Prostate gland (tissue), 2 donors: ENCODE measurements at regions not wholly inside any gene's neighbourhood (a gene's known extent, or its start where the extent isn't known, plus 50 kb on each side); places are given as distances from the start of the nearest gene placed in this dataset.

Source experiments
- DNase-seq: peaks from one replicate; pipeline ENCODE4 v3.0.0-alpha.2; 2019; ENCODE audit warnings: low spot score
- H3K27ac ChIP-seq, 2 donors: fragments of 200-600 bp; sonication (generic); 2 replicates each; pipeline ENCODE4 v1.5.1; 2017 to 2019
- H3K27me3 ChIP-seq: fragments of 200-600 bp; sonication (generic); replicated peaks from 2 replicates; pipeline ENCODE4 v1.5.1; 2019; ENCODE audit not compliant: insufficient read depth
- H3K36me3 ChIP-seq, 2 donors: fragments of 200-600 bp; sonication (generic); 1 replicate in 1 of 2; 2 replicates in 1 of 2; pipeline versions ENCODE4 v1.5.1 to v1.8.1; 2017 to 2019
- H3K4me1 ChIP-seq: fragments of 200-600 bp; sonication (generic); replicated peaks from 2 replicates; pipeline ENCODE4 v1.5.1; 2019
- H3K4me3 ChIP-seq, 2 donors: fragments of 200-600 bp; sonication (generic); 2 replicates each; pipeline ENCODE4 v1.5.1; 2017 to 2019
- H3K9me3 ChIP-seq: fragments of 200-600 bp; sonication (generic); 2 replicates; pipeline ENCODE4 v1.5.1; 2017
- POLR2A ChIP-seq: fragments of 450-650 bp; IDR thresholded peaks from one replicate; pipeline ENCODE4 v1.6.1; 2016; ENCODE audit warnings: antibody characterized with exemption, mild to moderate bottlenecking
- POLR2AphosphoS5 ChIP-seq: sonication (generic); formaldehyde crosslinking; IDR thresholded peaks from one replicate; pipeline ENCODE4 v1.6.1; 2017; ENCODE audit warnings: antibody characterized with exemption
- WGBS: methylation state at CpG from one replicate; pipeline ENCODE4 v1.1.5; 2018; 5-methylcytosine and 5-hydroxymethylcytosine counted together
- intact Hi-C: fragments of 100-400 bp; cut with DNase I; formaldehyde crosslinking; loops from one replicate; pipeline ENCODE4 v1.14.2; 2022
- TF ChIP-seq, protein P1 (sequence below), 4 experiments: fragments of 200-600 bp in 2 of 4; fragments of 450-650 bp in 2 of 4; sonication (generic) in 2 of 4; IDR thresholded peaks; 1 replicate in 3 of 4; 2 replicates in 1 of 4; pipeline ENCODE4 v1.5.1; 2016 to 2019; ENCODE audit warnings: antibody characterized with exemption in 4 of 4, mild to moderate bottlenecking in 2 of 4, moderate library complexity in 2 of 4

DNA sequence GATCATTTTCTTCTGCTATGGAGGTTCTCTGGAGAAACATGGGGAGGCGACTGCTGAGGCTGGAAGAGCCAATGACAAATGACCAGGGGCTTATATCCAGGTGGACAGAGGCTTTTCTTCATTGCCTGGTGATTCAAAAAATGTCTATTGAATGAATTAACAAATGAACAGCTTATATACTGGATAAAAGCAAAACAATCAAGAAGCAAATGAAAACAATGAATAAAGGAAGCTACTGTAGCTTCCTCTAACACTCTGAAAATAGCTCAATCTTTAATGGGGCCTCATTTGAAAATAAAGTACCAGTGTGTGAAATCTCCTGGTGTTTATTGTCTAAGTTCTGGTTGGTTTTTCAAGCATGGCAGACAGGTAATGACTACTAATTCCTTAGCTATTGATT lies 167.5 kb upstream of the TMTC4 start:
- Histone ChIP-seq H3K9me3 (no peaks in the 10 kb centered on the region), H3K27ac (no peak overlapping the region), H3K4me3 (no peak overlapping the region), H3K27me3 (no peaks in the 10 kb centered on the region), H3K36me3 (no peaks in the 10 kb centered on the region), H3K4me1 (no peaks in the 10 kb centered on the region)
- no peak for TF ChIP-seq POLR2A
- TF ChIP-seq, protein P1, sequence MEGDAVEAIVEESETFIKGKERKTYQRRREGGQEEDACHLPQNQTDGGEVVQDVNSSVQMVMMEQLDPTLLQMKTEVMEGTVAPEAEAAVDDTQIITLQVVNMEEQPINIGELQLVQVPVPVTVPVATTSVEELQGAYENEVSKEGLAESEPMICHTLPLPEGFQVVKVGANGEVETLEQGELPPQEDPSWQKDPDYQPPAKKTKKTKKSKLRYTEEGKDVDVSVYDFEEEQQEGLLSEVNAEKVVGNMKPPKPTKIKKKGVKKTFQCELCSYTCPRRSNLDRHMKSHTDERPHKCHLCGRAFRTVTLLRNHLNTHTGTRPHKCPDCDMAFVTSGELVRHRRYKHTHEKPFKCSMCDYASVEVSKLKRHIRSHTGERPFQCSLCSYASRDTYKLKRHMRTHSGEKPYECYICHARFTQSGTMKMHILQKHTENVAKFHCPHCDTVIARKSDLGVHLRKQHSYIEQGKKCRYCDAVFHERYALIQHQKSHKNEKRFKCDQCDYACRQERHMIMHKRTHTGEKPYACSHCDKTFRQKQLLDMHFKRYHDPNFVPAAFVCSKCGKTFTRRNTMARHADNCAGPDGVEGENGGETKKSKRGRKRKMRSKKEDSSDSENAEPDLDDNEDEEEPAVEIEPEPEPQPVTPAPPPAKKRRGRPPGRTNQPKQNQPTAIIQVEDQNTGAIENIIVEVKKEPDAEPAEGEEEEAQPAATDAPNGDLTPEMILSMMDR (IDR thresholded peaks at IDR 0.05), result no peak
- DNase-seq, result no peak
- WGBS, result 100% methylated on average over 1 of the region's 1 CpG
- intact Hi-C loops, result no loop called here

- no peak for DNase-seq
- intact Hi-C loops, result no loop called here
- Histone ChIP-seq H3K36me3 (no peaks in the 10 kb centered on the region), H3K4me1 (no peaks in the 10 kb centered on the region), H3K9me3 (no peaks in the 10 kb centered on the region), H3K27me3 (no peaks in the 10 kb centered on the region), H3K27ac (no peak overlapping the region), H3K4me3 (no peak overlapping the region)
- WGBS, result 92% methylated on average over 2 of the region's 2 CpGs
- TF ChIP-seq, protein P1 (IDR thresholded peaks at IDR 0.05), result no peak
- TF ChIP-seq POLR2AphosphoS5 (no peak), POLR2A (no peak)
Observed at GRCh38 chr13:100838387-100838786, 163.8 kb upstream of the TMTC4 start.

- TF ChIP-seq, protein P1 (IDR thresholded peaks at IDR 0.05), result no peak
- WGBS, result 74% methylated on average over 1 of the region's 1 CpG
- Histone ChIP-seq H3K36me3 (no peaks in the 10 kb centered on the region), H3K4me1 (no peaks in the 10 kb centered on the region), H3K27ac (no peak overlapping the region), H3K27me3 (no peaks in the 10 kb centered on the region), H3K9me3 (no peaks in the 10 kb centered on the region), H3K4me3 (no peak overlapping the region)
- intact Hi-C loops, result no loop called here
- no peak for DNase-seq
Observed at GRCh38 chr13:100837631-100838030, 163.0 kb upstream of the TMTC4 start.

DNA sequence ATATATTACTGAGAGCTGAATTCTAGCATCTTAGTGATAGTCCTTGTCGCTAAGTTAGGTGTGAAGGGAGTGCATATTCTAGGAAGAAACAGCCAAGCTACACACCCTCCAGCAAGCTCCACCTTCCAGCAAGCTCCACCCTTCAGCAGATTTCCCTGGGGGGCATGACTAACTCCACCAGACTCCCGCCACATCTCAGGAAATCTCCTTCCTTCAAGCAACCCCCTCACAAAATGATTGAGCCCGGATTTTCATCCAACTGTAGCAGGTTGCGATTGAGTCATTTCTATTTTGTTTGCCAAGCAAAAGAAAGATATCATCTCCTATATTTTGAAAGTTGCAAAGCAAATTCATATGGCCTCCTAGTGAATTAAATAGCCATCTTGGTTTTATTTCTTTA lies 162.1 kb upstream of the TMTC4 start:
- H3K4me1 ChIP-seq, result no peaks in the 10 kb centered on the region
- WGBS, result 81% methylated on average over 4 of the region's 4 CpGs

DNA sequence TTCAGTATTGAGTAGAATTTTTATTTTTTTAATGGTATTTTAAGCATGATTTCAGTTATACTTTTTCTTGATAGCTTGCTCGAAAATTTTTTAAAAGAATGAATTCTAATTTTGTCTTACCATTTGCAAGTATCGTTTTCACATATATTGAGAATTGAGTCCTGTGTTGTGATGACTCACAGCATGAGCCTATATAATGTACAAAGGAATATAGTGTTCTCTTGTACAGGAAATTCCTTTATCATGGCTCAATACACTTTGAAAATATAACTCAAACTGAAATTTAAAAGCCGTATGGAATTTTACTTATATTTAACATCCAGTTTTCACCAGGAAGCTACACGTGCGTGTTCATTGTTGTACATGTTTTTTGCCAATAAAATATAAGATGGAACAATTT lies 161.1 kb upstream of the TMTC4 start:
- no peak overlapping the region for H3K4me3 ChIP-seq
- WGBS, result 90% methylated on average over 5 of the region's 5 CpGs
- no peak for DNase-seq
- no peaks in the 10 kb centered on the region for H3K9me3 ChIP-seq
- no peaks in the 10 kb centered on the region for H3K36me3 ChIP-seq
- H3K27ac ChIP-seq, result no peak overlapping the region
- intact Hi-C loops, result no loop called here
- H3K4me1 ChIP-seq, result no peaks in the 10 kb centered on the region
- no peak for TF ChIP-seq POLR2AphosphoS5
- no peak for TF ChIP-seq POLR2A
- TF ChIP-seq, protein P1 (IDR thresholded peaks at IDR 0.05), result no peak
- H3K27me3 ChIP-seq, result no peaks in the 10 kb centered on the region

More for the DNA sequence above, 162.1 kb upstream of the TMTC4 start:
- Histone ChIP-seq H3K9me3 (no peaks in the 10 kb centered on the region), H3K27me3 (no peaks in the 10 kb centered on the region), H3K4me3 (no peak overlapping the region), H3K36me3 (no peaks in the 10 kb centered on the region), H3K27ac (no peak overlapping the region)
- intact Hi-C loops, result no loop called here
- TF ChIP-seq, protein P1 (IDR thresholded peaks at IDR 0.05), result no peak
- TF ChIP-seq POLR2AphosphoS5, result no peak
- no peak for TF ChIP-seq POLR2A
- no peak for DNase-seq
